Trophoblast cell (in vitro differentiated cells and primary cell): ENCODE measurements at regions not wholly inside any gene's neighbourhood (a gene's known extent, or its start where the extent isn't known, plus 50 kb on each side); places are given as distances from the start of the nearest gene placed in this dataset.

ENCODE experiments used
- DNase-seq, 2 donors: peaks; one replicate each; pipeline ENCODE4 v3.0.0-alpha.2; 2016
- H2AFZ ChIP-seq: 2 replicates; pipeline ENCODE4 v1.6.1; 2013; ENCODE audit warnings: low read length, moderate library complexity, mild to moderate bottlenecking; ENCODE audit not compliant: insufficient read depth, poor library complexity
- H2AK5ac ChIP-seq: 2 replicates; pipeline ENCODE4 v1.6.1; 2013; ENCODE audit warnings: mild to moderate bottlenecking, low read length
- H2BK120ac ChIP-seq: 2 replicates; pipeline ENCODE4 v1.6.1; 2013; ENCODE audit warnings: low read length, mild to moderate bottlenecking, moderate library complexity; ENCODE audit not compliant: insufficient read depth, poor library complexity
- H2BK12ac ChIP-seq: 2 replicates; pipeline ENCODE4 v1.6.1; 2013; ENCODE audit warnings: mild to moderate bottlenecking, low read length, moderate library complexity
- H2BK5ac ChIP-seq: 2 replicates; pipeline ENCODE4 v1.6.1; 2013; ENCODE audit warnings: low read length, low read depth, moderate library complexity, mild to moderate bottlenecking; ENCODE audit not compliant: poor library complexity
- H3K14ac ChIP-seq: 2 replicates; pipeline ENCODE4 v1.6.1; 2013; ENCODE audit warnings: mild to moderate bottlenecking, low read length
- H3K18ac ChIP-seq: 2 replicates; pipeline ENCODE4 v1.6.1; 2013; ENCODE audit warnings: mild to moderate bottlenecking, low read length
- H3K23ac ChIP-seq: 2 replicates; pipeline ENCODE4 v1.6.1; 2013; ENCODE audit warnings: low read length
- H3K27ac ChIP-seq: 2 replicates; pipeline ENCODE4 v1.5.1; 2013; ENCODE audit warnings: low read depth, mild to moderate bottlenecking, inconsistent platforms, low read length, moderate library complexity
- H3K27me3 ChIP-seq: 2 replicates; pipeline ENCODE4 v1.6.1; 2013; ENCODE audit warnings: inconsistent platforms, mild to moderate bottlenecking, low read length, moderate library complexity; ENCODE audit not compliant: insufficient read depth
- H3K36me3 ChIP-seq, 2 experiments: 1 replicate in 1 of 2; 2 replicates in 1 of 2; pipeline ENCODE4 v1.6.1; 2013; ENCODE audit warnings: low read length in 2 of 2, mild to moderate bottlenecking in 2 of 2, moderate library complexity in 1 of 2; ENCODE audit not compliant: insufficient read depth in 2 of 2, control insufficient read depth in 1 of 2
- H3K4ac ChIP-seq: 2 replicates; pipeline ENCODE4 v1.6.1; 2013; ENCODE audit warnings: low read depth, mild to moderate bottlenecking, low read length, moderate library complexity
- H3K4me1 ChIP-seq, 2 experiments: 1 replicate in 1 of 2; 2 replicates in 1 of 2; pipeline ENCODE4 v1.6.1; 2013; ENCODE audit warnings: low read length in 2 of 2, mild to moderate bottlenecking in 2 of 2, moderate library complexity in 1 of 2; ENCODE audit not compliant: insufficient read depth in 2 of 2, control insufficient read depth in 1 of 2
- H3K4me2 ChIP-seq: 2 replicates; pipeline ENCODE4 v1.6.1; 2013; ENCODE audit warnings: inconsistent platforms, mild to moderate bottlenecking, low read length, moderate library complexity
- H3K4me3 ChIP-seq: 2 replicates; pipeline ENCODE4 v1.5.1; 2013; ENCODE audit warnings: mild to moderate bottlenecking, low read depth, low read length, inconsistent platforms
- H3K79me1 ChIP-seq: one replicate; pipeline ENCODE4 v1.6.1; 2013; ENCODE audit warnings: low read length
- H3K79me2 ChIP-seq: 2 replicates; pipeline ENCODE4 v1.6.1; 2013; ENCODE audit warnings: low read length, mild to moderate bottlenecking; ENCODE audit not compliant: control insufficient read depth, insufficient read depth, poor library complexity
- H3K9ac ChIP-seq: 2 replicates; pipeline ENCODE4 v1.6.1; 2013; ENCODE audit warnings: mild to moderate bottlenecking, low read length
- H3K9me3 ChIP-seq: 2 replicates; pipeline ENCODE4 v1.6.1; 2013; ENCODE audit warnings: low read depth, mild to moderate bottlenecking, control low read depth, inconsistent platforms, low read length; ENCODE audit not compliant: insufficient read depth
- H4K12ac ChIP-seq: 2 replicates; pipeline ENCODE4 v1.6.1; 2013; ENCODE audit warnings: low read depth, mild to moderate bottlenecking, low read length, moderate library complexity
- H4K8ac ChIP-seq: 2 replicates; pipeline ENCODE4 v1.6.1; 2013; ENCODE audit warnings: low read depth, mild to moderate bottlenecking, low read length, moderate library complexity
- H4K91ac ChIP-seq: one replicate; pipeline ENCODE4 v1.6.1; 2013; ENCODE audit warnings: low read depth, mild to moderate bottlenecking, low read length, moderate library complexity
- WGBS: extraction: QIAGEN DNeasy Blood & Tissue Kit; methylation state at CpG from one replicate; pipeline ENCODE4 v1.1.7; 2013; ENCODE audit warnings: missing lambda C conversion rate; ENCODE audit not compliant: insufficient read length, insufficient coverage; ENCODE audit errors: extremely low coverage; 5-methylcytosine and 5-hydroxymethylcytosine counted together

DNA sequence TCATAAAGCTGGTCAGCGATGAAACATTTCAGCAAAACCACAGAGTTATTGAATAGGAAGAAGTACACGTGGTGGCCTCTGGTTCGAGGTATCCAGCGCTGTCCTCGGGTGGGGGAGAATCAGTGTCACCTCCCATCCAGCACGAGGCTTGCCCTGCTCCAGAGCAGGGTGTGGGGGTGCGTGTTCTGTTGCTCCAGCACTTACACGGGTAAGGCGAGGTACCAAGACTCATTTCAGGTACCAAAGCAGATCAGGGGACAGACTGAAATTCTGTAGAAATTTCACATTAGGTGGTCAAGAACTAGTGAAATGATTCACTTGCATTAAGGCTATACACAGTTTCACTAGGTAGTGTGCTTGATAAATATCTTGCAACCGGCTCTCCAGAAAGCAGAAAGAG is 164.2 kb upstream of the SOX1 start:
- Histone ChIP-seq H3K4me3 (no peak overlapping the region), H2BK120ac (no peak overlapping the region), H3K79me2 (no peaks in the 10 kb centered on the region), H2BK5ac (no peak overlapping the region), H4K12ac (no peak overlapping the region), H3K4me2 (no peak overlapping the region), H3K9me3 (peaks cover 5% of the 10 kb centered on the region), H3K4me1 (no peaks in the 10 kb centered on the region), H3K23ac (no peak overlapping the region), H3K27me3 (peaks cover 2% of the 10 kb centered on the region), H3K14ac (no peak overlapping the region), H2BK12ac (no peak overlapping the region), H3K18ac (no peak overlapping the region), H3K9ac (no peak overlapping the region), H2AFZ (no peak overlapping the region), H2AK5ac (no peak overlapping the region), H3K4ac (no peak overlapping the region), H3K79me1 (no peaks in the 10 kb centered on the region), H4K91ac (no peak overlapping the region), H3K36me3 (no peaks in the 10 kb centered on the region), H3K27ac (no peak overlapping the region), H4K8ac (no peak overlapping the region)
- DNase-seq = no peak
- no CpG with 5 or more reads among the region's 10 CpGs for WGBS

DNA sequence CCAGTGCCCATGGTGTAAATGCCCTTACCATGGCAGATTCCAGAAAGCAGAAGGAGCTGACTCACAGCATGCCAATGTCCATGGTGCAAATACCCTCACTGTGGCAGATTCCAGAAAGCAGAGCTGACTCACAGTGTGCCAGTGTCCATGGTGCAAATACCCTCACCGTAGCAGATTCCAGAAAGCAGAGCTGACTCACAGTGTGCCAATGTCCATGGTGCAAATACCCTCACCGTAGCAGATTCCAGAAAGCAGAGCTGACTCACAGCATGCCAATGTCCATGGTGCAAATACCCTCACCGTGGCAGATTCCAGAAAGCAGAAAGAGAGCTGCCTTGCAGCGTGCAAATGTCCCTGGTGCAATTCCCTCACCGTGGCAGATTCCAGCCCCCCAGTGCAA is 163.8 kb upstream of the SOX1 start:
- Histone ChIP-seq H3K9me3 (peaks cover 5% of the 10 kb centered on the region), H2BK12ac (no peak overlapping the region)

DNA sequence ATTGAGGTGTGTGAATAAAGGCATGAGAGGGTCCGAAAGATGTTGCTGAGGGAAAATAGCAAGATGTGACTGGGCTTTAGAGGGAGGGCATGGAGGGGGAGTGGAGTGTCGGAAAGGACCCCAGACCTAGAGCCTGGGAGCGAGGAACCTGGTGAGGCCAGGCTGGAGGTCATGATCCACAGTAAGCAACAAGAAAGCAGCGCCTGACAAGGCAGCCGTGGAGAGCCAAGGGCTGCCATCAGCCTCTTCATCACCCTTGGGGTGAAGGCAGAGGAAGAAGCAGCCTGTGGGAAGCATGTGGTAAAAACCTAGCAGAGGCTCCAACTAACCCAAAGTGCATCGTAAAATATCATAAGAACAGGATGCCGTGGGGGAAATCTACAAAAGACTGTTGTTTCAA is 162.8 kb upstream of the SOX1 start:
- Histone ChIP-seq H2AFZ (no peak overlapping the region), H3K9me3 (peaks cover 5% of the 10 kb centered on the region), H3K18ac (no peak overlapping the region), H3K9ac (no peak overlapping the region), H3K4me1 (no peaks in the 10 kb centered on the region), H3K4ac (no peak overlapping the region), H3K36me3 (no peaks in the 10 kb centered on the region), H3K79me2 (no peaks in the 10 kb centered on the region), H3K27me3 (peaks cover 2% of the 10 kb centered on the region), H2BK120ac (no peak overlapping the region), H3K14ac (no peak overlapping the region), H2BK12ac (no peak overlapping the region), H3K23ac (no peak overlapping the region), H4K8ac (no peak overlapping the region), H4K91ac (no peak overlapping the region), H4K12ac (no peak overlapping the region), H3K27ac (no peak overlapping the region), H2AK5ac (no peak overlapping the region), H2BK5ac (no peak overlapping the region), H3K4me2 (no peak overlapping the region), H3K4me3 (no peak overlapping the region), H3K79me1 (no peaks in the 10 kb centered on the region)
- WGBS = no CpG with 5 or more reads among the region's 7 CpGs
- DNase-seq = no peak

More for the DNA sequence above, 163.8 kb upstream of the SOX1 start:
- H2BK120ac ChIP-seq = no peak overlapping the region
- H2BK5ac ChIP-seq = no peak overlapping the region
- H3K27me3 ChIP-seq = peaks cover 2% of the 10 kb centered on the region
- no peaks in the 10 kb centered on the region for H3K79me2 ChIP-seq
- DNase-seq = peak; percentile 29 to 62
- no peak overlapping the region for H3K23ac ChIP-seq
- H4K91ac ChIP-seq = no peak overlapping the region
- no peak overlapping the region for H3K14ac ChIP-seq
- H3K79me1 ChIP-seq = no peaks in the 10 kb centered on the region
- WGBS = no CpG with 5 or more reads among the region's 5 CpGs
- no peaks in the 10 kb centered on the region for H3K4me1 ChIP-seq
- no peaks in the 10 kb centered on the region for H3K36me3 ChIP-seq
- H4K12ac ChIP-seq = no peak overlapping the region
- H2AFZ ChIP-seq = no peak overlapping the region
- no peak overlapping the region for H3K9ac ChIP-seq
- no peak overlapping the region for H4K8ac ChIP-seq
- H3K4me3 ChIP-seq = no peak overlapping the region
- no peak overlapping the region for H3K4ac ChIP-seq
- H2AK5ac ChIP-seq = no peak overlapping the region
- H3K4me2 ChIP-seq = no peak overlapping the region
- no peak overlapping the region for H3K18ac ChIP-seq
- H3K27ac ChIP-seq = no peak overlapping the region

DNA sequence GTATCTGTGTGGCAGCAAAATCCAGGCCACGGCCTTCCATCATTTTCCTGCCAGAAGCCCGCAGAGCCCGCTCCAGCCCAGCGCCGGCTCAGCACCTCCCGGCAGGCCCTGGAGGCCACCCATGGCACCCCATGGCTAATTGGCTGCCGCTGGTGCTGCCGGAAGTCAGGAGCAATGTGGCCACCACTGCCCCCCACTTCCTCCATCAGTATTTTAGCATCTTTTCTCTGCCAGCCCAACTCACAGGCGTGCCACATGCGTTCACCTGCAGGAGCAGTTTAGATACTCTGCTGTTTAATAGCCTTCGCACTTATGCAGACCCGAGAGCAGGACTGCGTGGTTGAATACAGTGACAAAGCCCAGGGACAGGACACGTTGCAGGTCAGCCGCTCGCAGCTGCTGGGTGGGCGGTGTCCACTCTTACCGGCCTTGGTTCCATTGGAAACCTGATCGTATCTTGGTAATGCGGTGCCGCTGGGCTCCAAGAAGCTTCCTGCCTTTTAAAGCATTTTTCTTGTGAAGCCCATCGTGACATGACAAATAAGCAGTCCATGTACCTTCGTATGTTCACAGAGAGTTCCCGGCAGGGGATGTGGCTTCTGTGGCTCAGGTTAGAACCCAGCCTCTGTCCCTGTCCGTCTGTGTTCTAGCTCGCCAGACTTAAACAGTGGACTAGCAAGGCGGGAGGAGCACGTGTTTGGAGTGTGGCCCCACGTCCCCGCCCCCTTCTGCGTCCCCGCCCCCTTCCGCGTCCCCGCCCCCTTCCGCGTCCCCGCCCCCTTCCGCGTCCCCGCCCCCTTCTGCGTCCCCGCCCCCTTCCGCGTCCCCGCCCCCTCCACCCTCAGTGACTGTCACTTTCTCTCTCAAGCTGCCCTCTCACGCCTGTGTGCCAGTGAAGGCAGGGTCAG is 162.0 kb upstream of the SOX1 start:
- H4K12ac ChIP-seq = no peak overlapping the region
- H3K4me1 ChIP-seq = no peaks in the 10 kb centered on the region
- no peaks in the 10 kb centered on the region for H3K79me2 ChIP-seq
- no peak for DNase-seq
- no peaks in the 10 kb centered on the region for H3K36me3 ChIP-seq
- no peak overlapping the region for H3K4ac ChIP-seq
- H3K18ac ChIP-seq = no peak overlapping the region
- peaks cover 2% of the 10 kb centered on the region for H3K27me3 ChIP-seq
- H4K8ac ChIP-seq = no peak overlapping the region
- H2BK12ac ChIP-seq = no peak overlapping the region
- no peak overlapping the region for H2AFZ ChIP-seq
- no peaks in the 10 kb centered on the region for H3K79me1 ChIP-seq
- H3K14ac ChIP-seq = no peak overlapping the region
- H2AK5ac ChIP-seq = no peak overlapping the region
- peaks cover 5% of the 10 kb centered on the region for H3K9me3 ChIP-seq
- H3K4me2 ChIP-seq = no peak overlapping the region
- no peak overlapping the region for H3K9ac ChIP-seq
- no peak overlapping the region for H2BK120ac ChIP-seq
- no peak overlapping the region for H3K4me3 ChIP-seq
- no peak overlapping the region for H3K27ac ChIP-seq
- no peak overlapping the region for H3K23ac ChIP-seq
- H4K91ac ChIP-seq = no peak overlapping the region
- no CpG with 5 or more reads among the region's 47 CpGs for WGBS
- H2BK5ac ChIP-seq = no peak overlapping the region
